Vagina (tissue), 2 donors: ENCODE measurements at regions not wholly inside any gene's neighbourhood (a gene's known extent, or its start where the extent isn't known, plus 50 kb on each side); places are given as distances from the start of the nearest gene placed in this dataset.

Source experiments
- DNase-seq, 2 donors: peaks; one replicate each; pipeline ENCODE4 v3.0.0-alpha.2; 2017; ENCODE audit errors: extremely low spot score in 2 of 2
- H3K27ac ChIP-seq: fragments of 200-600 bp; sonication (generic); one replicate; pipeline ENCODE4 v1.5.1; 2019
- H3K27me3 ChIP-seq: fragments of 200-600 bp; sonication (generic); one replicate; pipeline ENCODE4 v1.5.1; 2019
- H3K36me3 ChIP-seq, 2 donors: fragments of 200-600 bp; sonication (generic); one replicate each; pipeline ENCODE4 v1.5.1; 2017 to 2019
- H3K4me1 ChIP-seq: fragments of 200-600 bp; sonication (generic); one replicate; pipeline ENCODE4 v1.5.1; 2019
- H3K4me3 ChIP-seq, 2 donors: fragments of 200-600 bp; sonication (generic); 1 replicate in 1 of 2; 2 replicates in 1 of 2; pipeline ENCODE4 v1.5.1; 2016 to 2019
- H3K9me3 ChIP-seq: fragments of 200-600 bp; sonication (generic); one replicate; pipeline ENCODE4 v1.5.1; 2019
- POLR2A ChIP-seq, 2 donors: fragments of 450-650 bp; IDR thresholded peaks; one replicate each; pipeline ENCODE4 v1.6.1; 2017; ENCODE audit warnings: antibody characterized with exemption in 2 of 2, mild to moderate bottlenecking in 2 of 2, moderate library complexity in 2 of 2
- POLR2AphosphoS5 ChIP-seq, 2 donors: sonication (generic); formaldehyde crosslinking; IDR thresholded peaks; one replicate each; pipeline ENCODE4 v1.9.0; 2017; ENCODE audit warnings: antibody characterized with exemption in 2 of 2, mild to moderate bottlenecking in 2 of 2, low read depth in 1 of 2; ENCODE audit not compliant: insufficient read depth in 1 of 2
- intact Hi-C: fragments of 100-400 bp; cut with DNase I; formaldehyde crosslinking; loops from one replicate; pipeline ENCODE4 v1.15.1; 2023
- TF ChIP-seq, protein P1 (sequence below), 3 experiments: fragments of 450-650 bp in 2 of 3; fragments of 200-600 bp in 1 of 3; sonication (generic) in 1 of 3; IDR thresholded peaks; one replicate each; pipeline ENCODE4 v1.5.1; 2017 to 2019; ENCODE audit warnings: antibody characterized with exemption in 3 of 3, mild to moderate bottlenecking in 2 of 3, moderate library complexity in 2 of 3

DNA sequence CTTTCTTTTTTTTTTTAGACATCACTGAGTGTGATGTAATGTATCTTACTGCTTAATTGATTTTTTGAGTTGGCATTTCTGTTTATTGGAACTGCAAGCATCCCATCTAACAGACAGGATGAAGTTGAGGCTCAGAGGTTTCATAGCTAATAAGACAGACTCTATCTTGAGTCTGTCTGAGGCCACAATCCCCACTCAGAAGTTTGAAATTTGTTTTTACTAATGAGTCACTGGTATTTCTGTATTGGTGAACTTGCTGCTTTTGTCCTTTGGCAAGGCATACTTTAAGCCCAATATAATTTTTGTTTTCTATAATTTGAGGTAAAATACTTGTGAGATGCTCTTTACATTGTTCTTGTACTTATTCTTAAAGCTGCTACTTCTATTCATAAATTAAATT, 491.2 kb downstream of the PSAT1 start:
- Histone ChIP-seq H3K9me3 (no peaks in the 10 kb centered on the region), H3K27me3 (no peaks in the 10 kb centered on the region), H3K4me1 (no peaks in the 10 kb centered on the region), H3K27ac (no peak overlapping the region), H3K36me3 (no peaks in the 10 kb centered on the region), H3K4me3 (no peak overlapping the region)
- intact Hi-C loops, result no loop called here
- TF ChIP-seq POLR2AphosphoS5 (IDR thresholded peaks at IDR 0.05; ENCODE audit: insufficient read depth in 1 of 2, low read depth in 1 of 2), result no peak
- DNase-seq, result no peak

DNA sequence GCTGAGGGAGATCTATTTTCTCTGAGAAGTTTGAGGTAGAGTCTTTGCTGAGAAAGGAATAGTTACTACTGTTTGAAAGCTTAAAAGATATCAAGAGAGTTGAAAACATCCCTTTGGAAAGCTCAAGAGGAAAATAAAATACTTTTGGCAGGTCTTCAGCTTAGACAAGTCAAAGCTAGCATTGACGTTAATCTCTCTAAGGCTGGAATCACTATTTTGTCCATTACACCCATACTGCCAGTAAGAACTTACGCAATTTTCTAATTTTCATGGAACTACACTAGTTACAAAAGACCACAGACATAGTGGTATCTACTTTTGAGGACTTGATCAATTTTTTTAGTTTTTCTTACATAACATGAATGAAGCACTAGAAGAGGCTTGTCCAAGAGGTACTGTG, 494.9 kb downstream of the PSAT1 start:
- DNase-seq, result no peak
- no peaks in the 10 kb centered on the region for H3K9me3 ChIP-seq
- TF ChIP-seq, protein P1, sequence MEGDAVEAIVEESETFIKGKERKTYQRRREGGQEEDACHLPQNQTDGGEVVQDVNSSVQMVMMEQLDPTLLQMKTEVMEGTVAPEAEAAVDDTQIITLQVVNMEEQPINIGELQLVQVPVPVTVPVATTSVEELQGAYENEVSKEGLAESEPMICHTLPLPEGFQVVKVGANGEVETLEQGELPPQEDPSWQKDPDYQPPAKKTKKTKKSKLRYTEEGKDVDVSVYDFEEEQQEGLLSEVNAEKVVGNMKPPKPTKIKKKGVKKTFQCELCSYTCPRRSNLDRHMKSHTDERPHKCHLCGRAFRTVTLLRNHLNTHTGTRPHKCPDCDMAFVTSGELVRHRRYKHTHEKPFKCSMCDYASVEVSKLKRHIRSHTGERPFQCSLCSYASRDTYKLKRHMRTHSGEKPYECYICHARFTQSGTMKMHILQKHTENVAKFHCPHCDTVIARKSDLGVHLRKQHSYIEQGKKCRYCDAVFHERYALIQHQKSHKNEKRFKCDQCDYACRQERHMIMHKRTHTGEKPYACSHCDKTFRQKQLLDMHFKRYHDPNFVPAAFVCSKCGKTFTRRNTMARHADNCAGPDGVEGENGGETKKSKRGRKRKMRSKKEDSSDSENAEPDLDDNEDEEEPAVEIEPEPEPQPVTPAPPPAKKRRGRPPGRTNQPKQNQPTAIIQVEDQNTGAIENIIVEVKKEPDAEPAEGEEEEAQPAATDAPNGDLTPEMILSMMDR (IDR thresholded peaks at IDR 0.05), result no peak
- TF ChIP-seq POLR2A (IDR thresholded peaks at IDR 0.05), result no peak
- TF ChIP-seq POLR2AphosphoS5 (IDR thresholded peaks at IDR 0.05; ENCODE audit: insufficient read depth in 1 of 2, low read depth in 1 of 2), result no peak
- H3K4me3 ChIP-seq, result no peak overlapping the region
- no peaks in the 10 kb centered on the region for H3K4me1 ChIP-seq
- no peaks in the 10 kb centered on the region for H3K27me3 ChIP-seq
- no peak overlapping the region for H3K27ac ChIP-seq
- H3K36me3 ChIP-seq, result no peaks in the 10 kb centered on the region
- intact Hi-C loops, result no loop called here

DNA sequence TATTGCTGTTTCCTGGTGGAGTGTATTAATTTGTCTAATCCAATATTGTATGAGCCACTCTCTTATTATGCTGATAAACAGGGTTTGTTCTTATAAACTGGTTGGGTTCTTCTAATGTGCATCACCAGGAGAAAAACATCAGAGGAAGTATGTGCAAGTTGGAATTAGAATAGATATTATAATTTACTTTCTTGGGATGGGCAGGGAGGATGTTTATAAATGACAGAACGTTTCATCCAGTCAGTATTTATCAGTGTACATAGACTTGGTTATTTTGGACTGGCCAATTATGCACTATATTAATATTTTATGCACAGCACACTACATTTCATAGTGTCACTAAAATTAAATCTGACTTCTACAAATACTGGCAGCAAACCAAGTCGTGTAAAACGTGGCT, 495.8 kb downstream of the PSAT1 start:
- TF ChIP-seq POLR2A (IDR thresholded peaks at IDR 0.05) (no peak), POLR2AphosphoS5 (IDR thresholded peaks at IDR 0.05; ENCODE audit: insufficient read depth in 1 of 2, low read depth in 1 of 2) (no peak)
- TF ChIP-seq, protein P1 (IDR thresholded peaks at IDR 0.05), result no peak
- Histone ChIP-seq H3K4me1 (no peaks in the 10 kb centered on the region), H3K4me3 (no peak overlapping the region), H3K27me3 (no peaks in the 10 kb centered on the region), H3K36me3 (no peaks in the 10 kb centered on the region), H3K27ac (no peak overlapping the region), H3K9me3 (no peaks in the 10 kb centered on the region)
- intact Hi-C loops, result no loop called here
- no peak for DNase-seq

DNA sequence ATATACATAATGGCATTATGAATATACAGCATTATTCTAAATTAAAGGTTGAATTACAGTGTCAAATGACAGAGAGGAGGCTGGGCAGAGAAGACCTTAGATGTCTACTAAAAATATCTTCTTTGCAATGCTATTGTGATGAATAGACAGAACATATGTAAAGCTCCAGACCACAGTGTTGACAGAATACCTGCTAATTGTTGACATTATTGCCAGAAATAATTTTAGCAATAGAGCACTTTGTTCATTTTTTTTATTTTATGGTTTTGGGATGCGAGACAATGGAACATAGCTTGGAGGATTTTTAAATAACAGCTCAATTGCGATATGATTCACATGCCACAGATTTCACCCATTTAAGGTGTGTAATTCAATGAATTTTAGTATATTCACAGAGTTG, 508.8 kb downstream of the PSAT1 start:
- no peaks in the 10 kb centered on the region for H3K27me3 ChIP-seq
- no peaks in the 10 kb centered on the region for H3K9me3 ChIP-seq
- H3K27ac ChIP-seq, result no peak overlapping the region
- H3K4me1 ChIP-seq, result no peaks in the 10 kb centered on the region
- no peaks in the 10 kb centered on the region for H3K36me3 ChIP-seq
- H3K4me3 ChIP-seq, result no peak overlapping the region
- DNase-seq, result no peak
- TF ChIP-seq, protein P1 (IDR thresholded peaks at IDR 0.05), result no peak
- no peak for TF ChIP-seq POLR2AphosphoS5 (IDR thresholded peaks at IDR 0.05; ENCODE audit: insufficient read depth in 1 of 2, low read depth in 1 of 2)
- no peak for TF ChIP-seq POLR2A (IDR thresholded peaks at IDR 0.05)
- intact Hi-C loops, result no loop called here

DNA sequence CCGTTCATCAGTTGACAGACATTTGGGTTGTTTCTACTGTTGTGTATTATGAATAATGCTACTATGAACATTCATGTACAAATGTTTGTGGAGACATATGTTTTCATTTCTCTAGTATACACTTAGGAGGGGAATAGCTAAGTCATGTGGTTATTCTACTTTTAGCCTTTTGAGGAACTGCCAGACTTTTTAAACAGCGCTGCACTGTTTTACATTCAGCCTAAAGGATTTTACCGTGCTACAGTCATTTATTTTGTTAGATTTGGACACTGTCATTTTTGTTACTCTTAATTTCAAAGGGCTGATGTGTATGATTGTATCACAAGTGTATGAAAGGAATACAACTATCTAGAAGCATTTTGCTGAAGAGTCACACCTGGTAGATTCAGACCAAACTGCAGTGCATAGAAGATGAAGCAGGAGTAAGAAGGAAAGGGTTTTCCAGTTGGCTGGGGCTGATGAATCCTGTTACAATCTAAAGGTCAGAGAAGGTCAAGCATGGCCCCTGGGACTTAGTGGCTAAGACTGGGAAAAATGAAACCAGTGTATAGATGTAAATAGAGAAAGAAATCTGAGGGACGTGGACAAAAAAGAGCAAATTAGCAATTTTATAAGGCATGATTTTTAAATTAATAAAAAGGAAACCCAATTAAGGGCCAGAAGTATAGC, 509.7 kb downstream of the PSAT1 start:
- no peaks in the 10 kb centered on the region for H3K4me1 ChIP-seq
- no peak overlapping the region for H3K4me3 ChIP-seq
- TF ChIP-seq POLR2AphosphoS5 (IDR thresholded peaks at IDR 0.05; ENCODE audit: insufficient read depth in 1 of 2, low read depth in 1 of 2) (no peak), POLR2A (IDR thresholded peaks at IDR 0.05) (no peak)
- TF ChIP-seq, protein P1 (IDR thresholded peaks at IDR 0.05), result no peak
- no peaks in the 10 kb centered on the region for H3K27me3 ChIP-seq
- no peaks in the 10 kb centered on the region for H3K9me3 ChIP-seq
- H3K27ac ChIP-seq, result no peak overlapping the region
- no peaks in the 10 kb centered on the region for H3K36me3 ChIP-seq
- DNase-seq, result no peak
- intact Hi-C loops, result no loop called here
